NCI-H345 treated with DMSO at 0.1 percent for 48 hours (cell line): ENCODE measurements at regions not wholly inside any gene's neighbourhood (a gene's known extent, or its start where the extent isn't known, plus 50 kb on each side); places are given as distances from the start of the nearest gene placed in this dataset.
"Not testable (repeated sequence)": the region's sequence is repeated elsewhere in the genome, so short reads cannot be mapped to it uniquely, and the experiment has no call there.

Experiments
- DNase-seq: peaks from one replicate; lab custom pipeline; 2025; ENCODE audit not compliant: unreplicated experiment; lab: John Stamatoyannopoulos, UW

GRCh38 chr7:142571581-142571980 is 177.7 kb upstream of the PRSS1 start:
- DNase-seq: no peak

- no peak for DNase-seq
Observed at GRCh38 chr7:142569851-142570250, 179.4 kb upstream of the PRSS1 start.

GRCh38 chr7:142568435-142569097 is 180.7 kb upstream of the PRSS1 start:
- DNase-seq: no peak

- no peak for DNase-seq
Observed at GRCh38 chr7:142567201-142568075, 181.8 kb upstream of the PRSS1 start.

- DNase-seq: no peak
Observed at GRCh38 chr7:142566271-142566670, 183.0 kb upstream of the PRSS1 start.

- not testable (repeated sequence) for DNase-seq
Observed at GRCh38 chr7:142564125-142564524, 185.1 kb upstream of the PRSS1 start.

- DNase-seq: no peak
Observed at GRCh38 chr7:142563470-142563869, 185.8 kb upstream of the PRSS1 start.

GRCh38 chr7:142562688-142563087 is 186.6 kb upstream of the PRSS1 start:
- no peak for DNase-seq

- not testable (repeated sequence) for DNase-seq
Observed at GRCh38 chr7:142561396-142561795, 187.9 kb upstream of the PRSS1 start.

- not testable (repeated sequence) for DNase-seq
Observed at GRCh38 chr7:142560770-142561169, 188.5 kb upstream of the PRSS1 start.

- DNase-seq: no peak
Observed at GRCh38 chr7:142560166-142560565, 189.1 kb upstream of the PRSS1 start.

GRCh38 chr7:142557971-142558582 is 191.2 kb upstream of the PRSS1 start:
- DNase-seq: no peak

GRCh38 chr7:142556740-142557139 is 192.5 kb upstream of the PRSS1 start:
- no peak for DNase-seq

- no peak for DNase-seq
Observed at GRCh38 chr7:142554560-142555532, 194.4 kb upstream of the PRSS1 start.

- no peak for DNase-seq
Observed at GRCh38 chr7:142553216-142553615, 196.1 kb upstream of the PRSS1 start.

GRCh38 chr7:142548978-142549377 is 200.3 kb upstream of the PRSS1 start:
- DNase-seq: no peak

GRCh38 chr7:142546452-142546851 is 202.8 kb upstream of the PRSS1 start:
- DNase-seq: no peak

- no peak for DNase-seq
Observed at GRCh38 chr7:142542942-142543341, 206.3 kb upstream of the PRSS1 start.

- no peak for DNase-seq
Observed at GRCh38 chr7:142542105-142542504, 207.2 kb upstream of the PRSS1 start.

GRCh38 chr7:142540371-142540770 is 208.9 kb upstream of the PRSS1 start:
- DNase-seq: no peak

- no peak for DNase-seq
Observed at GRCh38 chr7:142539901-142540300, 209.4 kb upstream of the PRSS1 start.
